ENCODE measurements at regions not wholly inside any gene's neighbourhood (a gene's known extent, or its start where the extent isn't known, plus 50 kb on each side); places are given as distances from the start of the nearest gene placed in this dataset.

DNA sequence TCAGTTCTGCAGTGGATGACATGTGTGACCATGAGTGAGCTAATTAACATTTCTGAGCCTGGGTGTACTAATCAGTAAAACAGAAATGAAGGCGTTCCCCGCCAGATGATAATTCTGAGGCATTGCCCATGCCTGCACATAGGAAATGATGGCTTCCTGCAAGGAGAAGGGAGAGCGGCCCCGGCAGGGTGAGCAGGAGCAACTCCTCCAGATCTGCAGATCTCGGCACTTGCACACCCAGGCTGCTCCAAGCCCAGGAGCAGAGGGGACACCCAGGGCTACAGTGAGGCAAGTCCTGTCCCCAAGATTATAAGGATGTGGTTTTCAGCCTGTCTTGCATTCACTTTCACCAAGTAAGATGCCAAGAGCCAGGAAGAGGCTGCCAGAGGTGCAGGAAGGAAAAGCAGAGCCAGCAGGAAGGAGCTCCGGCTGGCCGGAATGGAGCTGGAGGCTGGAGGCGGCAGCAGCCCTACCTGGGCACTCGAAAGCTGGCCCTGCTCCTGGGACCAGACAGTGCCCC is 177.5 kb upstream of the CST7 start:
- 72% methylated on average over 5 of the region's 9 CpGs; no CpG with 5 or more reads in 1 of the 2 experiments for WGBS, 2 experiments (ENCODE audit: extremely low coverage in 2 of 2, insufficient read length in 1 of 2)
- Histone ChIP-seq H3K4ac (ENCODE audit: low read depth, low read length) (no peak overlapping the region), H2BK5ac (ENCODE audit: low read depth, low read length, poor library complexity, severe bottlenecking) (no peak overlapping the region), H3K18ac (ENCODE audit: low read depth, low read length) (no peak overlapping the region), H3K27me3 (ENCODE audit: control insufficient read depth, insufficient read depth, low read length) (peaks cover 19% of the 10 kb centered on the region), H4K8ac (ENCODE audit: low read depth in 2 of 2, low read length in 2 of 2) (no peak overlapping the region), H4K5ac (ENCODE audit: low read depth, low read length) (no peak overlapping the region), H4K20me1 (ENCODE audit: insufficient read depth, low read length) (no peaks in the 10 kb centered on the region), H3K4me2 (ENCODE audit: low read depth, low read length) (no peak overlapping the region), H2BK20ac (ENCODE audit: low read depth, low read length) (no peak overlapping the region), H4K91ac (ENCODE audit: insufficient read depth, low read depth, low read length) (no peak overlapping the region), H3K27ac (ENCODE audit: insufficient read depth, low read length) (no peak overlapping the region), H3K4me1 (ENCODE audit: control insufficient read depth, insufficient read depth, low read length) (0 out of 2 replicates have a peak, but pooled peaks cover 2% of the 10 kb centered on the region), H2AK5ac (ENCODE audit: low read depth, low read length) (no peak overlapping the region), H2AFZ (replicated peaks; ENCODE audit: low read length, poor library complexity) (no peak overlapping the region), H2BK120ac (ENCODE audit: low read depth, low read length) (no peak overlapping the region), H2BK15ac (ENCODE audit: low read depth, low read length) (no peak overlapping the region), H3K4me3 (ENCODE audit: insufficient read depth, low read depth, low read length) (no peak overlapping the region), H3K56ac (ENCODE audit: extremely low read depth, insufficient read depth, low read length) (no peak overlapping the region), H3K9ac (ENCODE audit: low read depth, low read length) (no peak overlapping the region), H3K79me1 (ENCODE audit: low read depth in 1 of 2, low read length in 2 of 2) (no peaks in the 10 kb centered on the region), H3K36me3 (ENCODE audit: control insufficient read depth, insufficient read depth, low read length) (no peaks in the 10 kb centered on the region), H3K9me1 (ENCODE audit: insufficient read depth, low read length) (no peaks in the 10 kb centered on the region), H3K23ac (ENCODE audit: low read depth, low read length) (no peak overlapping the region), H3K14ac (replicated peaks; ENCODE audit: low read depth, low read length) (no peak overlapping the region), H2AK9ac (replicated peaks; ENCODE audit: low read depth, low read length, poor library complexity) (no peak overlapping the region), H3K9me3 (ENCODE audit: control insufficient read depth, insufficient read depth, low read length) (0 out of 2 replicates have a peak, but pooled peaks cover 1% of the 10 kb centered on the region)
- intact Hi-C loops (cut with micrococcal nuclease) (loop anchor here (10.0 kb wide), 1 partner anchor 247 kb away; no protein-coding TSS in a partner anchor), dilution Hi-C loops (cut with HindIII; ENCODE audit: low sequenced_read_pairs, unreplicated experiment) (no loop called here), in situ Hi-C loops (cut with MboI; ENCODE audit: low sequenced_read_pairs) (no loop called here)
- no TSS peak for BruUV-seq (replicated peaks)
- TF ChIP-seq BHLHE40 (IDR thresholded peaks at IDR 0.05; ENCODE audit: low read depth, low read length) (no peak), MXI1 (IDR thresholded peaks at IDR 0.05; ENCODE audit: borderline replicate concordance, low read depth, low read length) (no peak), CHD1 (IDR thresholded peaks at IDR 0.05; ENCODE audit: low read depth, low read length) (no peak), FOS (IDR thresholded peaks at IDR 0.05; ENCODE audit: low read depth, low read length) (no peak), MAZ (IDR thresholded peaks at IDR 0.05; ENCODE audit: borderline replicate concordance, low read depth, low read length) (no peak), CEBPB (IDR thresholded peaks at IDR 0.05; ENCODE audit: low read depth, low read length) (no peak), NFE2L2 (IDR thresholded peaks at IDR 0.05; ENCODE audit: low read depth, low read length) (no peak), POLR2A (IDR thresholded peaks at IDR 0.05; ENCODE audit: low read depth, low read length) (no peak), MAFK (IDR thresholded peaks at IDR 0.05; ENCODE audit: low read depth, low read length) (no peak), RCOR1 (IDR thresholded peaks at IDR 0.05; ENCODE audit: insufficient replicate concordance, low read length) (no peak), RFX5 (IDR thresholded peaks at IDR 0.05; ENCODE audit: low read depth, low read length) (no peak), SMC3 (IDR thresholded peaks at IDR 0.05; ENCODE audit: low read depth, low read length) (no peak), USF2 (IDR thresholded peaks at IDR 0.05; ENCODE audit: low read depth, low read length) (no peak), RAD21 (IDR thresholded peaks at IDR 0.05; ENCODE audit: low read length) (no peak)
- TF ChIP-seq, protein P1, sequence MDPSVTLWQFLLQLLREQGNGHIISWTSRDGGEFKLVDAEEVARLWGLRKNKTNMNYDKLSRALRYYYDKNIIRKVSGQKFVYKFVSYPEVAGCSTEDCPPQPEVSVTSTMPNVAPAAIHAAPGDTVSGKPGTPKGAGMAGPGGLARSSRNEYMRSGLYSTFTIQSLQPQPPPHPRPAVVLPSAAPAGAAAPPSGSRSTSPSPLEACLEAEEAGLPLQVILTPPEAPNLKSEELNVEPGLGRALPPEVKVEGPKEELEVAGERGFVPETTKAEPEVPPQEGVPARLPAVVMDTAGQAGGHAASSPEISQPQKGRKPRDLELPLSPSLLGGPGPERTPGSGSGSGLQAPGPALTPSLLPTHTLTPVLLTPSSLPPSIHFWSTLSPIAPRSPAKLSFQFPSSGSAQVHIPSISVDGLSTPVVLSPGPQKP (IDR thresholded peaks at IDR 0.05; ENCODE audit: borderline replicate concordance, low read depth, low read length), result no peak
- TF ChIP-seq, protein P2, sequence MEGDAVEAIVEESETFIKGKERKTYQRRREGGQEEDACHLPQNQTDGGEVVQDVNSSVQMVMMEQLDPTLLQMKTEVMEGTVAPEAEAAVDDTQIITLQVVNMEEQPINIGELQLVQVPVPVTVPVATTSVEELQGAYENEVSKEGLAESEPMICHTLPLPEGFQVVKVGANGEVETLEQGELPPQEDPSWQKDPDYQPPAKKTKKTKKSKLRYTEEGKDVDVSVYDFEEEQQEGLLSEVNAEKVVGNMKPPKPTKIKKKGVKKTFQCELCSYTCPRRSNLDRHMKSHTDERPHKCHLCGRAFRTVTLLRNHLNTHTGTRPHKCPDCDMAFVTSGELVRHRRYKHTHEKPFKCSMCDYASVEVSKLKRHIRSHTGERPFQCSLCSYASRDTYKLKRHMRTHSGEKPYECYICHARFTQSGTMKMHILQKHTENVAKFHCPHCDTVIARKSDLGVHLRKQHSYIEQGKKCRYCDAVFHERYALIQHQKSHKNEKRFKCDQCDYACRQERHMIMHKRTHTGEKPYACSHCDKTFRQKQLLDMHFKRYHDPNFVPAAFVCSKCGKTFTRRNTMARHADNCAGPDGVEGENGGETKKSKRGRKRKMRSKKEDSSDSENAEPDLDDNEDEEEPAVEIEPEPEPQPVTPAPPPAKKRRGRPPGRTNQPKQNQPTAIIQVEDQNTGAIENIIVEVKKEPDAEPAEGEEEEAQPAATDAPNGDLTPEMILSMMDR (conservative IDR thresholded peaks at IDR 0.05; ENCODE audit: low read depth, low read length), result no peak
- ChIA-PET POLR2A (ENCODE audit: unreplicated experiment) (no interaction called here), CTCF (no interaction called here)
- ATAC-seq (ENCODE audit: low read depth) (no peak), DNase-seq (no peak)
